Suprapubic skin (tissue), 4 donors: ENCODE measurements at regions not wholly inside any gene's neighbourhood (a gene's known extent, or its start where the extent isn't known, plus 50 kb on each side); places are given as distances from the start of the nearest gene placed in this dataset.

ENCODE experiments used
- DNase-seq, 2 donors: peaks; one replicate each; pipeline ENCODE4 v3.0.0-alpha.2; 2019; ENCODE audit warnings: low spot score in 2 of 2
- H3K27ac ChIP-seq: fragments of 200-600 bp; sonication (generic); one replicate; pipeline ENCODE4 v1.5.1; 2019
- H3K27me3 ChIP-seq: fragments of 200-600 bp; sonication (generic); one replicate; pipeline ENCODE4 v1.5.1; 2019
- H3K36me3 ChIP-seq: fragments of 200-600 bp; sonication (generic); one replicate; pipeline ENCODE4 v1.5.1; 2019
- H3K4me1 ChIP-seq: fragments of 200-600 bp; sonication (generic); one replicate; pipeline ENCODE4 v1.5.1; 2019
- H3K4me3 ChIP-seq: fragments of 200-600 bp; sonication (generic); one replicate; pipeline ENCODE4 v1.5.1; 2019; ENCODE audit warnings: mild to moderate bottlenecking
- H3K9me3 ChIP-seq: fragments of 200-600 bp; sonication (generic); one replicate; pipeline ENCODE4 v1.5.1; 2019
- CTCF ChIP-seq, 2 donors: fragments of 200-600 bp in 1 of 2; fragments of 450-650 bp in 1 of 2; sonication (generic) in 1 of 2; IDR thresholded peaks; one replicate each; pipeline ENCODE4 v1.5.1; 2016 to 2019; ENCODE audit warnings: antibody characterized with exemption in 2 of 2, mild to moderate bottlenecking in 1 of 2, moderate library complexity in 1 of 2
- EP300 ChIP-seq: sonication (generic); formaldehyde crosslinking; IDR thresholded peaks from one replicate; pipeline ENCODE4 v1.6.1; 2017; ENCODE audit warnings: antibody characterized with exemption
- POLR2A ChIP-seq, 2 donors: fragments of 450-650 bp; IDR thresholded peaks; one replicate each; pipeline ENCODE4 v1.6.1; 2017; ENCODE audit warnings: antibody characterized with exemption in 2 of 2, mild to moderate bottlenecking in 2 of 2, moderate library complexity in 2 of 2
- POLR2AphosphoS5 ChIP-seq, 3 donors: sonication (generic); formaldehyde crosslinking; IDR thresholded peaks; one replicate each; pipeline ENCODE4 v1.6.1; 2017; ENCODE audit warnings: antibody characterized with exemption in 3 of 3
- WGBS: methylation state at CpG from one replicate; pipeline ENCODE4 v1.1.5; 2018; 5-methylcytosine and 5-hydroxymethylcytosine counted together

GRCh38 chr11:103792981-103793468 lies 243.4 kb upstream of the DDI1 start:
- H3K36me3 ChIP-seq, result no peaks in the 10 kb centered on the region
- no peak overlapping the region for H3K27ac ChIP-seq
- no peaks in the 10 kb centered on the region for H3K4me1 ChIP-seq
- DNase-seq, result no peak
- H3K4me3 ChIP-seq, result no peak overlapping the region
- H3K9me3 ChIP-seq, result no peaks in the 10 kb centered on the region
- WGBS, result 100% methylated on average over 1 of the region's 1 CpG
- no peak for TF ChIP-seq CTCF (IDR thresholded peaks at IDR 0.05)
- no peak for TF ChIP-seq EP300
- TF ChIP-seq POLR2A (IDR thresholded peaks at IDR 0.05), result no peak
- TF ChIP-seq POLR2AphosphoS5 (IDR thresholded peaks at IDR 0.05), result no peak
- H3K27me3 ChIP-seq, result no peaks in the 10 kb centered on the region

GRCh38 chr11:103794262-103794661 lies 242.2 kb upstream of the DDI1 start:
- Histone ChIP-seq H3K36me3 (no peaks in the 10 kb centered on the region), H3K27ac (no peak overlapping the region), H3K27me3 (no peaks in the 10 kb centered on the region), H3K4me1 (no peaks in the 10 kb centered on the region), H3K4me3 (no peak overlapping the region), H3K9me3 (no peaks in the 10 kb centered on the region)
- DNase-seq, result no peak
- 49% methylated on average over 2 of the region's 2 CpGs for WGBS
- no peak for TF ChIP-seq POLR2AphosphoS5 (IDR thresholded peaks at IDR 0.05)
- no peak for TF ChIP-seq EP300
- no peak for TF ChIP-seq POLR2A (IDR thresholded peaks at IDR 0.05)
- no peak for TF ChIP-seq CTCF (IDR thresholded peaks at IDR 0.05)

- no peaks in the 10 kb centered on the region for H3K27me3 ChIP-seq
- H3K4me3 ChIP-seq, result no peak overlapping the region
- no peaks in the 10 kb centered on the region for H3K9me3 ChIP-seq
- TF ChIP-seq CTCF (IDR thresholded peaks at IDR 0.05), result no peak
- no peak for TF ChIP-seq POLR2A (IDR thresholded peaks at IDR 0.05)
- no peak overlapping the region for H3K27ac ChIP-seq
- H3K36me3 ChIP-seq, result no peaks in the 10 kb centered on the region
- H3K4me1 ChIP-seq, result no peaks in the 10 kb centered on the region
- no peak for DNase-seq
- 36% methylated on average over 1 of the region's 1 CpG for WGBS
These were observed 238.4 kb upstream of the DDI1 start for GRCh38 chr11:103798026-103798425.

GRCh38 chr11:103798446-103798845 lies 238.0 kb upstream of the DDI1 start:
- Histone ChIP-seq H3K4me1 (no peaks in the 10 kb centered on the region), H3K27ac (no peak overlapping the region), H3K27me3 (no peaks in the 10 kb centered on the region), H3K36me3 (no peaks in the 10 kb centered on the region), H3K9me3 (no peaks in the 10 kb centered on the region), H3K4me3 (no peak overlapping the region)
- DNase-seq, result no peak
- TF ChIP-seq POLR2A (IDR thresholded peaks at IDR 0.05) (no peak), POLR2AphosphoS5 (IDR thresholded peaks at IDR 0.05) (no peak), EP300 (no peak), CTCF (IDR thresholded peaks at IDR 0.05) (no peak)
- WGBS, result 77% methylated on average over 3 of the region's 3 CpGs

- Histone ChIP-seq H3K4me3 (no peak overlapping the region), H3K36me3 (no peaks in the 10 kb centered on the region), H3K27me3 (no peaks in the 10 kb centered on the region), H3K9me3 (no peaks in the 10 kb centered on the region), H3K27ac (no peak overlapping the region), H3K4me1 (peaks cover 2% of the 10 kb centered on the region)
- no peak for DNase-seq
- 52% methylated on average over 9 of the region's 9 CpGs for WGBS
- TF ChIP-seq EP300 (no peak), CTCF (IDR thresholded peaks at IDR 0.05) (no peak), POLR2A (IDR thresholded peaks at IDR 0.05) (no peak), POLR2AphosphoS5 (IDR thresholded peaks at IDR 0.05) (no peak)
These were observed 235.9 kb upstream of the DDI1 start for GRCh38 chr11:103800406-103801114.
